Progenitor cell of endocrine pancreas (in vitro differentiated cells): ENCODE measurements at regions not wholly inside any gene's neighbourhood (a gene's known extent, or its start where the extent isn't known, plus 50 kb on each side); places are given as distances from the start of the nearest gene placed in this dataset.

Source experiments
- DNase-seq: peaks from one replicate; pipeline ENCODE4 v3.0.0; 2021; ENCODE audit warnings: low spot score; ENCODE audit not compliant: unreplicated experiment
- H3K27ac Mint-ChIP-seq: 2 replicates; pipeline ENCODE4 v1.8.0; 2021; ENCODE audit warnings: mild to moderate bottlenecking, moderate library complexity, mixed read lengths
- H3K27me3 Mint-ChIP-seq: 2 replicates; pipeline ENCODE4 v1.8.0; 2021; ENCODE audit warnings: mixed read lengths
- H3K36me3 Mint-ChIP-seq: 2 replicates; pipeline ENCODE4 v1.8.0; 2022; ENCODE audit warnings: mixed read lengths; ENCODE audit not compliant: insufficient read depth
- H3K4me1 Mint-ChIP-seq: 2 replicates; pipeline ENCODE4 v1.8.0; 2021; ENCODE audit warnings: low read depth, mixed read lengths
- H3K4me3 Mint-ChIP-seq: 2 replicates; pipeline ENCODE4 v1.8.0; 2021; ENCODE audit warnings: low read depth, mild to moderate bottlenecking, moderate library complexity, mixed read lengths
- H3K9me3 Mint-ChIP-seq: 2 replicates; pipeline ENCODE4 v1.8.0; 2021; ENCODE audit warnings: low read depth, mixed read lengths
- CTCF ChIP-seq: fragments of 200-600 bp; sonication (generic); IDR thresholded peaks from one replicate; pipeline ENCODE4 v1.5.0; 2021; ENCODE audit warnings: antibody characterized with exemption, mild to moderate bottlenecking; ENCODE audit not compliant: unreplicated experiment

- TF ChIP-seq CTCF, result no peak
- DNase-seq, result no peak
- Mint-ChIP-seq H3K36me3 (no peaks in the 10 kb centered on the region), H3K4me1 (no peaks in the 10 kb centered on the region), H3K9me3 (peaks cover 6% of the 10 kb centered on the region), H3K4me3 (no peak overlapping the region), H3K27ac (no peak overlapping the region), H3K27me3 (peaks cover 2% of the 10 kb centered on the region)
Observed at GRCh38 chr22:47816863-47817210, 1054.4 kb downstream of the TBC1D22A start.

DNA sequence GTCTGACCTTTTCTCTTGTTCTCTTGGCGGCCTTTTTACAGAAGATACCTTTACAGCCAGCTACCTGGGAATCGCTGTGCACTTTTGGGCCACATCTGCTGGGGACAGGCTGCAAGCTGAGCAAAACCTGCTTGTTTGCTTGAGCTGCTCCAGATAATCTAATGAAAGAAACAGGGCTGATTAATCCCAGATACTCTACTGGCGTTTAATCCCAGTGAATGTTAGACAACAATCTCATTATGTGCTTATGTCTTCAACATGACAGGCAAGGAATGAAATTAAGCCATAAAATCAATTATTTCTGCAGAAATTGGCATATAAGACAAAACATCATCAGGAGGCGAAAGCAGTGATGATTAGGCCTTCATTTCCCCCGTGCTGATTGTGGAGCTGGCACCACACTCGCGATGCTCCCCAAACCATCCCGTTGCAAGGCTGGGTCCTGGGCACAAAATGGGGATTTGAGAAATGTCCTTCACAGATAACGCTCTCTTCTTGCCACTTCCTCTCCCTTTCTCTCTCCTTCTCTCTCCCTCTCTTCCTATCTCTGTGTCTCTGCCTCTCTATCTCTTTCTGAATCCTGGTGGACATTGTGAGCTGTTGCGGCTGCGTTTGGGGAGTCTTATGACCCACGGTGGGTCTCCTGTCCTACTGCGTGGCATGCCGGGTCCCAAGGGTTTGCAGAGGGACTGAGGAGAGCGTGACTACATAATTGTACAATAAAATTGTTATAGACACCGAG lies 1053.8 kb downstream of the TBC1D22A start:
- Mint-ChIP-seq H3K27me3 (peaks cover 2% of the 10 kb centered on the region), H3K4me1 (no peaks in the 10 kb centered on the region), H3K9me3 (peaks cover 6% of the 10 kb centered on the region), H3K4me3 (no peak overlapping the region), H3K27ac (no peak overlapping the region), H3K36me3 (no peaks in the 10 kb centered on the region)
- DNase-seq, result no peak
- no peak for TF ChIP-seq CTCF

DNA sequence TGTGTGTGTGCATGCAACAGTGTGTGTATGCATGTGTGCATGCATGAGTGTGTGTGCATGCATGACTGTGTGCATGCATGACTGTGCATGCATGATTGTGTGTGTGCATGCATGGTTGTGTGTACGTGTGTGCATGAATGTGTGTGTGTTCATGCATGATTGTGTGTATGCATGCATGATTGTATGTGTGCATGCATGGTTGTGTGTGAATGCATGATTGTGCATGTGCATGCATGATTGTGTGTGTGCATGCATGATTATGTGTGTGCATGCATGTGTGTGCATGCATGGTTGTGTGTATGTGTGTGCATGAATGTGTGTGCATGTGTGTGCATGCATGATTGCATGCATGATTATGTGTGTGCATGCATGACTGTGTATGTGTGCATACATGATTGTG lies 1052.0 kb downstream of the TBC1D22A start:
- Mint-ChIP-seq H3K36me3 (no peaks in the 10 kb centered on the region), H3K27me3 (peaks cover 2% of the 10 kb centered on the region), H3K4me1 (no peaks in the 10 kb centered on the region), H3K27ac (no peak overlapping the region), H3K9me3 (peaks cover 6% of the 10 kb centered on the region), H3K4me3 (no peak overlapping the region)
- DNase-seq, result no peak
- TF ChIP-seq CTCF, result no peak

DNA sequence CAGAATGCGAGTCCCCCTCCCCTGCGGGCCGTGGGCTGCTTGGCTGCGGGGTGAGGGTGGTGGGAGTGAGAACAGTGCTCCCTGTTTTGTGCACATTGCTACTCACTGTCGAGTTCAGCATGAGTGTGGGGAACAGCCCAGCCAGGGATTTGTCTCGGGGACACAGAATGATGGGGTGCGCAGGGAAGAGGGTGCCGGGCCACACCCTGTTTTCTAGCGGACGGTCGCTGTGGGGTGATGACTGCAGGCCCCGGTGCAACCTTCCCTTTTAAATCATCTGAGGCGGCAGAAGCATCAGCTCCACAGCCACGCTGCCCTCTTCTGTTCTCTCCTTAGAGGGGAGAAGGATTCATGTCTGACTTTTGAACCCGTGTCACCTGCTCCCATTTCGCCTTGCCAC lies 1051.2 kb downstream of the TBC1D22A start:
- no peaks in the 10 kb centered on the region for H3K4me1 Mint-ChIP-seq
- no peak for DNase-seq
- no peak overlapping the region for H3K4me3 Mint-ChIP-seq
- no peak for TF ChIP-seq CTCF
- peaks cover 2% of the 10 kb centered on the region for H3K27me3 Mint-ChIP-seq
- H3K9me3 Mint-ChIP-seq, result peaks cover 6% of the 10 kb centered on the region
- H3K27ac Mint-ChIP-seq, result no peak overlapping the region
- no peaks in the 10 kb centered on the region for H3K36me3 Mint-ChIP-seq

DNA sequence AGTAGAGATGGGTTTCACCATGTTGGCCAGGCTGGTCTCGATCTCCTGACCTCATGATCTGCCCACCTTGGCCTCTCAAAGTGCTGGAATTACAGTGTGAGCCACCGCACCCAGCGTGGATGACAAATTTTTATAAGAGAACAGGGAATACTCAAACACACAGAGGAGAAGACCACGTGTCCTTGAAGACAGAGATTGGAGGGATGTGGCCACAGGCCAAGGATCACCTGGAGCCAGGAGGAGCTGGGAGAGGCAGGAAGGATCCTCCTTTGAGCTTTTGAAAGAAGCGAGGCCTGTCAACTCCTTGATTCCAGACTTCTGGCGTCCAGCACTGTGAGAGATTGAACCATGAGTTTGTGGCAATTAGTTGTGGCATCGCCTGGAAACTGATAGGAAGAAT lies 1049.5 kb downstream of the TBC1D22A start:
- H3K4me3 Mint-ChIP-seq, result no peak overlapping the region
- DNase-seq, result no peak
- TF ChIP-seq CTCF, result no peak
- H3K27ac Mint-ChIP-seq, result no peak overlapping the region
- peaks cover 2% of the 10 kb centered on the region for H3K27me3 Mint-ChIP-seq
- H3K9me3 Mint-ChIP-seq, result peaks cover 3% of the 10 kb centered on the region
- no peaks in the 10 kb centered on the region for H3K36me3 Mint-ChIP-seq
- H3K4me1 Mint-ChIP-seq, result no peaks in the 10 kb centered on the region
